ENCODE measurements at regions not wholly inside any gene's neighbourhood (a gene's known extent, or its start where the extent isn't known, plus 50 kb on each side); places are given as distances from the start of the nearest gene placed in this dataset.

DNA sequence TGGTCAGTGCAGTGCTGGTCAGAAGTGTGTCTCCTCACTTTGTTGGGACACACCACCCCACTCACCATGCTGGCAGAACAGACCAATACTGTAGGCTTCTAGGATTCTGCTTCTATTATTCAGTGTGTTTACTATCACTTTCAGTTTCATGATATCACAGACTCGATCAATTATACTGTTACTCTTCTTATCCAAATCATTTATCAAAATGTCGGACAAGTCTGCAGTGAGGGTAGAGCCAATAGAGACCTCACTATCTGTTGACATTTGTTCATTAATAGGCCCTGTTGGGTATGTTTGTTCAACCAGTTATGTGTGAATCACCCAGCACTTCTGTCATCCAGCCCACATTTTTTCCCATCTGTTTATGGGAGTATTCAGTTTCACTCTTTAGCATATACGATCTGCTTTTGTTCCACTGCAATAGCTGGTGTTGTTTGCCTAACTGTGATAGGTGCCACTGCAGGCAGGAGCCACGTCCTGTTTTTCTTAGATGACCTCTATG lies 140.1 kb downstream of the NRN1 start:
- no peaks in the 10 kb centered on the region for H3K27me3 ChIP-seq
- H3K4me1 ChIP-seq (ENCODE audit: low read depth) = no peaks in the 10 kb centered on the region
- no peaks in the 10 kb centered on the region for H3K36me3 ChIP-seq
- H3K4me3 ChIP-seq = no peak overlapping the region
- TF ChIP-seq, protein P1, sequence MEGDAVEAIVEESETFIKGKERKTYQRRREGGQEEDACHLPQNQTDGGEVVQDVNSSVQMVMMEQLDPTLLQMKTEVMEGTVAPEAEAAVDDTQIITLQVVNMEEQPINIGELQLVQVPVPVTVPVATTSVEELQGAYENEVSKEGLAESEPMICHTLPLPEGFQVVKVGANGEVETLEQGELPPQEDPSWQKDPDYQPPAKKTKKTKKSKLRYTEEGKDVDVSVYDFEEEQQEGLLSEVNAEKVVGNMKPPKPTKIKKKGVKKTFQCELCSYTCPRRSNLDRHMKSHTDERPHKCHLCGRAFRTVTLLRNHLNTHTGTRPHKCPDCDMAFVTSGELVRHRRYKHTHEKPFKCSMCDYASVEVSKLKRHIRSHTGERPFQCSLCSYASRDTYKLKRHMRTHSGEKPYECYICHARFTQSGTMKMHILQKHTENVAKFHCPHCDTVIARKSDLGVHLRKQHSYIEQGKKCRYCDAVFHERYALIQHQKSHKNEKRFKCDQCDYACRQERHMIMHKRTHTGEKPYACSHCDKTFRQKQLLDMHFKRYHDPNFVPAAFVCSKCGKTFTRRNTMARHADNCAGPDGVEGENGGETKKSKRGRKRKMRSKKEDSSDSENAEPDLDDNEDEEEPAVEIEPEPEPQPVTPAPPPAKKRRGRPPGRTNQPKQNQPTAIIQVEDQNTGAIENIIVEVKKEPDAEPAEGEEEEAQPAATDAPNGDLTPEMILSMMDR (IDR thresholded peaks at IDR 0.05; ENCODE audit: low read depth, low read length) = no peak
- peak in 1 of 2 donors; percentile 5 for DNase-seq (ENCODE audit: low read depth in 1 of 2, low spot score in 1 of 2)
- no peak overlapping the region for H3K27ac ChIP-seq
- H3K9me3 ChIP-seq (ENCODE audit: low read depth) = no peaks in the 10 kb centered on the region

- no peaks in the 10 kb centered on the region for H3K9me3 ChIP-seq (ENCODE audit: low read depth)
- peaks cover 8% of the 10 kb centered on the region for H3K27me3 ChIP-seq
- H3K36me3 ChIP-seq = no peaks in the 10 kb centered on the region
- H3K4me1 ChIP-seq (ENCODE audit: low read depth) = no peaks in the 10 kb centered on the region
- DNase-seq (ENCODE audit: low read depth in 1 of 2, low spot score in 1 of 2) = no peak
- H3K27ac ChIP-seq = no peak overlapping the region
- TF ChIP-seq, protein P1 (IDR thresholded peaks at IDR 0.05; ENCODE audit: low read depth, low read length) = no peak
- no peak overlapping the region for H3K4me3 ChIP-seq
Measured at GRCh38 chr6:5865506-5866031, 141.2 kb downstream of the NRN1 start.

DNA sequence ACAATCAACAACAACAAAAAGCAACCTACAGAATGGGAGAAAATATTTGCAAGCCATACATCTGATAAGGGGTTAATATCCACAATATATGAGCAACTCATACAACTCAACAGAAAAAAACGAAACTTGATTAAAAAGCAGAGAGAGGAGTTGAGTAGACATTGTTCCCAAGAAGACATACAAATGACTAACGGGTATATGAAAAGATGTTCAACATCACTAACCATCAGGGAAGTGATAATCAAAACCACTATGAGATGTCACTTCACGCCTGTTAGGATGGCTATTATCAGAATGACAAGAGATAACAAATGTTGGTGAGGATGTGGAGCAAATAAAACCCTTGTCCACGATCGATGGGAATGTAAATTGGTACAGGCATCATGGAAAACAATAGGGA lies 145.9 kb downstream of the NRN1 start:
- no peaks in the 10 kb centered on the region for H3K9me3 ChIP-seq (ENCODE audit: low read depth)
- no peaks in the 10 kb centered on the region for H3K36me3 ChIP-seq
- TF ChIP-seq, protein P1 (IDR thresholded peaks at IDR 0.05; ENCODE audit: low read depth, low read length) = no peak
- no peak overlapping the region for H3K27ac ChIP-seq
- peaks cover 24% of the 10 kb centered on the region for H3K27me3 ChIP-seq
- no peak for DNase-seq (ENCODE audit: low read depth in 1 of 2, low spot score in 1 of 2)
- H3K4me1 ChIP-seq (ENCODE audit: low read depth) = no peaks in the 10 kb centered on the region
- H3K4me3 ChIP-seq = no peak overlapping the region

GRCh38 chr6:5855787-5856470 lies 150.8 kb downstream of the NRN1 start:
- TF ChIP-seq, protein P1 (IDR thresholded peaks at IDR 0.05; ENCODE audit: low read depth, low read length) = no peak
- no peaks in the 10 kb centered on the region for H3K9me3 ChIP-seq (ENCODE audit: low read depth)
- H3K36me3 ChIP-seq = no peaks in the 10 kb centered on the region
- no peaks in the 10 kb centered on the region for H3K4me1 ChIP-seq (ENCODE audit: low read depth)
- peaks cover 69% of the 10 kb centered on the region for H3K27me3 ChIP-seq
- H3K4me3 ChIP-seq = no peak overlapping the region
- H3K27ac ChIP-seq = no peak overlapping the region
- DNase-seq (ENCODE audit: low read depth in 1 of 2, low spot score in 1 of 2) = no peak

DNA sequence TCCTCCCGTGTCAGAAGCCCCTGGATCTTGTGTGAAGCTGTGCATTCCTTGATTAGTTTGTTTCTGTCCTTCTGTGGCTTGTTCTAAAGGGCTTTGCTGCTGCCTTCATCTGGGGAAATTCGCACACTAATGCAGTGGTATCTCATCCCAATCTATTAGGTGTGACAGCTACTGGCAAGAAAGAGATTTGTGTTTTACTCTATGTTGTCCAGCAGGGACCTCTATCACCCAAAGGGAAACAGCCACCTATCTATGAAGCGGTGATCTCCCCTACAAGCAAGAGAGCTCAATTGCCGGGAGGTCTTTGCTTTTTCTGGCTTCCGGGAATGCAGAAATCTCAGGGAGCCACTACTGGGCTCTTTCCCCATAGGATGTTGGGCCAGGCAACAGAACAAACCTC lies 151.8 kb downstream of the NRN1 start:
- TF ChIP-seq, protein P1 (IDR thresholded peaks at IDR 0.05; ENCODE audit: low read depth, low read length) = no peak
- H3K36me3 ChIP-seq = no peaks in the 10 kb centered on the region
- no peak overlapping the region for H3K4me3 ChIP-seq
- no peak for DNase-seq (ENCODE audit: low read depth in 1 of 2, low spot score in 1 of 2)
- no peak overlapping the region for H3K27ac ChIP-seq
- H3K4me1 ChIP-seq (ENCODE audit: low read depth) = no peaks in the 10 kb centered on the region
- peaks cover 71% of the 10 kb centered on the region for H3K27me3 ChIP-seq
- no peaks in the 10 kb centered on the region for H3K9me3 ChIP-seq (ENCODE audit: low read depth)
